Prostate gland (tissue), 2 donors: ENCODE measurements at regions not wholly inside any gene's neighbourhood (a gene's known extent, or its start where the extent isn't known, plus 50 kb on each side); places are given as distances from the start of the nearest gene placed in this dataset.

Source experiments
- DNase-seq: peaks from one replicate; pipeline ENCODE4 v3.0.0-alpha.2; 2019; ENCODE audit warnings: low spot score
- H3K27ac ChIP-seq, 2 donors: fragments of 200-600 bp; sonication (generic); 2 replicates each; pipeline ENCODE4 v1.5.1; 2017 to 2019
- H3K27me3 ChIP-seq: fragments of 200-600 bp; sonication (generic); replicated peaks from 2 replicates; pipeline ENCODE4 v1.5.1; 2019; ENCODE audit not compliant: insufficient read depth
- H3K36me3 ChIP-seq, 2 donors: fragments of 200-600 bp; sonication (generic); 1 replicate in 1 of 2; 2 replicates in 1 of 2; pipeline versions ENCODE4 v1.5.1 to v1.8.1; 2017 to 2019
- H3K4me1 ChIP-seq: fragments of 200-600 bp; sonication (generic); replicated peaks from 2 replicates; pipeline ENCODE4 v1.5.1; 2019
- H3K4me3 ChIP-seq, 2 donors: fragments of 200-600 bp; sonication (generic); 2 replicates each; pipeline ENCODE4 v1.5.1; 2017 to 2019
- H3K9me3 ChIP-seq: fragments of 200-600 bp; sonication (generic); 2 replicates; pipeline ENCODE4 v1.5.1; 2017
- POLR2A ChIP-seq: fragments of 450-650 bp; IDR thresholded peaks from one replicate; pipeline ENCODE4 v1.6.1; 2016; ENCODE audit warnings: antibody characterized with exemption, mild to moderate bottlenecking
- POLR2AphosphoS5 ChIP-seq: sonication (generic); formaldehyde crosslinking; IDR thresholded peaks from one replicate; pipeline ENCODE4 v1.6.1; 2017; ENCODE audit warnings: antibody characterized with exemption
- WGBS: methylation state at CpG from one replicate; pipeline ENCODE4 v1.1.5; 2018; 5-methylcytosine and 5-hydroxymethylcytosine counted together
- intact Hi-C: fragments of 100-400 bp; cut with DNase I; formaldehyde crosslinking; loops from one replicate; pipeline ENCODE4 v1.14.2; 2022
- TF ChIP-seq, protein P1 (sequence below), 4 experiments: fragments of 200-600 bp in 2 of 4; fragments of 450-650 bp in 2 of 4; sonication (generic) in 2 of 4; IDR thresholded peaks; 1 replicate in 3 of 4; 2 replicates in 1 of 4; pipeline ENCODE4 v1.5.1; 2016 to 2019; ENCODE audit warnings: antibody characterized with exemption in 4 of 4, mild to moderate bottlenecking in 2 of 4, moderate library complexity in 2 of 4

DNA sequence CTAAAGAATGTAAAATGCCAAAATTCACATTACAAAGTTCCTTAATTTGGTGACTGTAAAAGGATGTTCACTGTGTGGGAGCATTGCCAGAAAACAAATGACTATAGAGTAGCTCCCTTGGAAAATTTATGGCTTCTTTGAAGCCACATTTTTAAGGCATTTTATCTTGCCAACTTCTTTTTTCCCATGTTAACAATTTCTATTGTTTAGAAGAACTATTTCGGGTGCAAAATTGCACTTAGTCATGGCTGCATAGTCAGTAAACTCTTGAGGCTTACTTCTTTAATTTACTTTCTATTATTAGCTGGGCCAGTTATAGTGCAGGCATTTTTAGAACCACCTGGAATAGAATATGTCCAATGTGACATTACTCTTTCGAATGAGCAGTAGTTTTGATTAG is 515.3 kb downstream of the JRKL start:
- Histone ChIP-seq H3K4me3 (no peak overlapping the region), H3K9me3 (no peaks in the 10 kb centered on the region), H3K4me1 (no peaks in the 10 kb centered on the region), H3K27ac (no peak overlapping the region), H3K36me3 (no peaks in the 10 kb centered on the region), H3K27me3 (no peaks in the 10 kb centered on the region)
- WGBS, result 18% methylated on average over 2 of the region's 2 CpGs
- TF ChIP-seq POLR2A (no peak), POLR2AphosphoS5 (no peak)
- TF ChIP-seq, protein P1, sequence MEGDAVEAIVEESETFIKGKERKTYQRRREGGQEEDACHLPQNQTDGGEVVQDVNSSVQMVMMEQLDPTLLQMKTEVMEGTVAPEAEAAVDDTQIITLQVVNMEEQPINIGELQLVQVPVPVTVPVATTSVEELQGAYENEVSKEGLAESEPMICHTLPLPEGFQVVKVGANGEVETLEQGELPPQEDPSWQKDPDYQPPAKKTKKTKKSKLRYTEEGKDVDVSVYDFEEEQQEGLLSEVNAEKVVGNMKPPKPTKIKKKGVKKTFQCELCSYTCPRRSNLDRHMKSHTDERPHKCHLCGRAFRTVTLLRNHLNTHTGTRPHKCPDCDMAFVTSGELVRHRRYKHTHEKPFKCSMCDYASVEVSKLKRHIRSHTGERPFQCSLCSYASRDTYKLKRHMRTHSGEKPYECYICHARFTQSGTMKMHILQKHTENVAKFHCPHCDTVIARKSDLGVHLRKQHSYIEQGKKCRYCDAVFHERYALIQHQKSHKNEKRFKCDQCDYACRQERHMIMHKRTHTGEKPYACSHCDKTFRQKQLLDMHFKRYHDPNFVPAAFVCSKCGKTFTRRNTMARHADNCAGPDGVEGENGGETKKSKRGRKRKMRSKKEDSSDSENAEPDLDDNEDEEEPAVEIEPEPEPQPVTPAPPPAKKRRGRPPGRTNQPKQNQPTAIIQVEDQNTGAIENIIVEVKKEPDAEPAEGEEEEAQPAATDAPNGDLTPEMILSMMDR (IDR thresholded peaks at IDR 0.05), result no peak
- intact Hi-C loops, result no loop called here
- DNase-seq, result no peak

DNA sequence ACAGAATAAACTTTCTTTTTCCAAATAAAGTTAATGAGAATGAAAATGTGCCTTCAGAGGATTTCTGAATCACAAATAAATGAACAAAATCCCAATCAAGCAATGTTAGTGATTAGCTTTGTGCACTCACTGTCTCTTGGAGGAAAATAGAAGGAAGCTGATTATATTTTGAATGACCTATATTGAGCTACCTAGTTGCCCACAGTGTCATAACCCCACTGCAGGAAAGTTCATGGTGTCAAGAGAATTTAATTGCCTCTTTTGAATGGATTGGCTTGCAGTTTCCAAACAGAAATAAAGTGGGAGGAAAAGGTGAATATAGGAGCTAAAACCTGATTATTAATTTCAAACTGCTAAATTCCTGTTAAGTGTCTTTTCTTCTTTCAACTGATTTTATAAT is 515.9 kb downstream of the JRKL start:
- Histone ChIP-seq H3K9me3 (no peaks in the 10 kb centered on the region), H3K27ac (no peak overlapping the region), H3K4me3 (no peak overlapping the region), H3K4me1 (no peaks in the 10 kb centered on the region), H3K36me3 (no peaks in the 10 kb centered on the region), H3K27me3 (no peaks in the 10 kb centered on the region)
- no peak for TF ChIP-seq POLR2AphosphoS5
- intact Hi-C loops, result no loop called here
- no peak for DNase-seq

DNA sequence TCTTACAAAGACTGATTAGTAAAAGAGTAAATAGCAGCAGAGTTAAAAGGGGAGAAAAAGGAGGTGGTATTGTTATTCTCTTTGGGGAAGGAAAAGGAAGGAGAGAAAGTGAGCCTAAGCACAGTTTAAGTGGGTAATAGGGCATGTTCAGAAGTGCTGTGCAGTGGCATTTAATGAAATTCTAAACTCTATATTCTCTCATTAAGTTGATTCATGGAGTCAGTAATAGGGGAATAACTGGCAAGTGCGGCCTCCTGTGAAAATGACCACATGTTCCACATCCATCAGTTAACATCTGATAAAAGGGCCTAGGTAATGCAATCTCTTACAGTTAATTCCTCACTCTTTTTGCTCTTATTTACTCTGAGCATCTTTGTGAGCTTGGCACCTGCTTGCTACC is 516.7 kb downstream of the JRKL start:
- WGBS, result 66% methylated on average over 1 of the region's 1 CpG
- Histone ChIP-seq H3K9me3 (no peaks in the 10 kb centered on the region), H3K27me3 (no peaks in the 10 kb centered on the region), H3K4me1 (no peaks in the 10 kb centered on the region), H3K4me3 (no peak overlapping the region), H3K27ac (no peak overlapping the region), H3K36me3 (no peaks in the 10 kb centered on the region)
- intact Hi-C loops, result no loop called here
- no peak for TF ChIP-seq POLR2AphosphoS5
- TF ChIP-seq, protein P1 (IDR thresholded peaks at IDR 0.05), result no peak
- DNase-seq, result no peak

DNA sequence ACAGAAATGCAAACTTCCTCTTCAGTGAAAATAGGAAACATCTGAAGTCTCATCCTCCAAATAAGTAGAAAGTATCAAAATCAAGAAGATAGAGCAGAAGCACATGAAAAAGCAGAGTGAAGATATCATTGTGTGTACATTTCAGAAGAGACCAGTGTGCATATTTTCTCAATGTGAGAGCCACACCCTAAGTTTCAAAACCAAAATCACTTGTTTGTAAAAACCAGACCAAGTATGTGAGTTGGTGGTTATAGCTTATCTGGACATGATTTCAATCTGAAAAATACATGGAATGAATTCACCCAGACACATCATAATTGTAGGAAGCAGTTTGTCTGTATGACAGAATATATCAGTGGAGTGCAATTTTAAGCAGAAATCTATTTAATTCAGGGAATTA is 536.0 kb downstream of the JRKL start:
- intact Hi-C loops, result no loop called here
- Histone ChIP-seq H3K9me3 (no peaks in the 10 kb centered on the region), H3K27ac (no peak overlapping the region), H3K36me3 (no peaks in the 10 kb centered on the region), H3K4me3 (no peak overlapping the region), H3K27me3 (no peaks in the 10 kb centered on the region), H3K4me1 (no peaks in the 10 kb centered on the region)
- TF ChIP-seq POLR2A (no peak), POLR2AphosphoS5 (no peak)
- TF ChIP-seq, protein P1 (IDR thresholded peaks at IDR 0.05), result no peak
- no peak for DNase-seq

DNA sequence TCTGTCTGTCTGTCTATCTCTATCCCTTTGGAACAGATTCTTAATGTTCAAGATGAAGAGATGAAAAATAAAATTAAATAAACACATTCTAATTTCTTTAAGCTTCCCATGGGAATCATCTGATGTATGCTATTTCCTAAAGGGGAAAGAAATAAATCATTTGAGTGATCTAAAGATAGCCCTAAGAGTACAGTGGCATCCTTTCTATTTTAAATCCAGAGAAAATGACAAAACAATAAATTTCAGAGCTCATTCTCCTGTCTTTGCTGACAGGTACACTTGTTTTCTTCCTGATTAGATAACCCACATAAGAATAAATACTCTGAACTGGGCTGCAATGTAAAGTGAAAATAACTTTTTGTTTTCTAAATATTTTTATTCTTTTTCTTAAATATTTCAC is 550.4 kb downstream of the JRKL start:
- no peaks in the 10 kb centered on the region for H3K36me3 ChIP-seq
- no peaks in the 10 kb centered on the region for H3K27me3 ChIP-seq
- H3K9me3 ChIP-seq, result no peaks in the 10 kb centered on the region
- TF ChIP-seq, protein P1 (IDR thresholded peaks at IDR 0.05), result no peak
- TF ChIP-seq POLR2AphosphoS5 (no peak), POLR2A (no peak)
- no peak for DNase-seq
- no peaks in the 10 kb centered on the region for H3K4me1 ChIP-seq
- intact Hi-C loops, result no loop called here
- no peak overlapping the region for H3K4me3 ChIP-seq
- no peak overlapping the region for H3K27ac ChIP-seq

DNA sequence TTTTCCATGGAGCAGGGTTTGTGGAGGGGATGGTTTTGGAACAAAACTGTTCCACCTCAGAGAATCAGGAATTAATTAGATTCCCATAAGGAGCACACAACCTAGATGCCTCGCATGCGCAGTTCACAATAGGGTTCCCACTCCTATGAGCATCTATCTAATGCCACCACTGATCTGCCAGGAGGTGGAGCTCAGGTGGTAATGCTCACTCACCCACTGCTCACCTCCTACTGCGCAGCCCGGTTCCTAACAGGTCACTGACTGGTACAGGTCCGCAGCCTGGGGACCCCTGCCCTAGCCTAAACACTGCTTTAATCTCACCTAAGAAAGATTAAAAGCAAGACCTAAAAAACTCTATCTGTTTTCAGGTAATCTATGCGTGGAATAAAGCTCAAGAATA is 553.0 kb downstream of the JRKL start:
- H3K4me1 ChIP-seq, result no peaks in the 10 kb centered on the region
- no peak overlapping the region for H3K27ac ChIP-seq
- intact Hi-C loops, result no loop called here
- DNase-seq, result no peak
- no peaks in the 10 kb centered on the region for H3K9me3 ChIP-seq
- no peak overlapping the region for H3K4me3 ChIP-seq
- 87% methylated on average over 6 of the region's 6 CpGs for WGBS
- H3K36me3 ChIP-seq, result no peaks in the 10 kb centered on the region
- H3K27me3 ChIP-seq, result no peaks in the 10 kb centered on the region
- TF ChIP-seq, protein P1 (IDR thresholded peaks at IDR 0.05), result no peak
- no peak for TF ChIP-seq POLR2A
- no peak for TF ChIP-seq POLR2AphosphoS5
